GM21825 (cell line): ENCODE measurements at regions not wholly inside any gene's neighbourhood (a gene's known extent, or its start where the extent isn't known, plus 50 kb on each side); places are given as distances from the start of the nearest gene placed in this dataset.
A peak's percentile ranks its signal among the peaks of the same experiment; 100 is the strongest.
"Not testable (repeated sequence)": the region's sequence is repeated elsewhere in the genome, so short reads cannot be mapped to it uniquely, and the experiment has no call there.

Experiments
- ATAC-seq: cut with Tn5 transposase; IDR thresholded peaks from one replicate; pipeline ENCODE4 v1.9.1; 2021; ENCODE audit warnings: mild to moderate bottlenecking, moderate library complexity; ENCODE audit not compliant: unreplicated experiment

DNA sequence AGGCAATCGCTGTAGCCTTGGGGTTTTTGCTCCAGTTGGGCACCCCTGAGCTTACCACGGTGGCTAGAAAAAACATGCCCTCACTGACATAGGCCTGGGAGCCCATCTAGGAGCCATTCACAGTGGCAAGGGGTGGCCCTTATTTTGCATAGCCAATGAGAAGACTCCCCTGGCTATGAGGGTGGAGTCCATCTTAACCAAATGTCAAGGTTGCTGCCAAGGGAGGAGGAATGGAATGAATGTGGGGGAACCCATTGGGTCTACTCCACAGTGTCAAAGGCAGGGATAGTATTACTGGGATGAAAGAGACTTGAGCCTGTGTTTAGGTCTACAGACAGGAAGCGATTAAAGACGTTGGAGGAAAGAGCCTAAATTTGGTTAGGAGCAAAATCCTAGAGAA is 295.7 kb upstream of the PLGLB2 start:
- not testable (repeated sequence) for ATAC-seq

DNA sequence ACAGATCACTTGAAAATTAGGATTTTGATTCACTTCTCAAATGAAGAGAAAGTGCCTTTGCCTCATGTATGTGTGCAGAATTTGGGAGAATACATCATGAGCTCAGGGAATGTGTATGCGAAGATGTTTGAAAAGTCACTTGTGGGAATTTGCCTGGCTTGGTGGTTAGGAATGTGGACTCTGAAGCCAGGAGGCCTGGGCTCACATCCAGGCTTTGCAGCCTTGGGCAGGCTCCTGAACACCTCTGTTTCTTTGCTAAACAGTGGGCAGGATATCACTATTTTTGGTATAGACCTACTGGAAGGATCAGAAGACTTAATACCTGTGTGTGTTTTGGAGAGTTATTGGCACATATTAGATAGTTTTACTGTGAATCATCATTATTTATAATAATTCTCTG is 295.0 kb upstream of the PLGLB2 start:
- not testable (repeated sequence) for ATAC-seq

GRCh38 chr2:87453965-87454364 is 293.9 kb upstream of the PLGLB2 start:
- not testable (repeated sequence) for ATAC-seq

DNA sequence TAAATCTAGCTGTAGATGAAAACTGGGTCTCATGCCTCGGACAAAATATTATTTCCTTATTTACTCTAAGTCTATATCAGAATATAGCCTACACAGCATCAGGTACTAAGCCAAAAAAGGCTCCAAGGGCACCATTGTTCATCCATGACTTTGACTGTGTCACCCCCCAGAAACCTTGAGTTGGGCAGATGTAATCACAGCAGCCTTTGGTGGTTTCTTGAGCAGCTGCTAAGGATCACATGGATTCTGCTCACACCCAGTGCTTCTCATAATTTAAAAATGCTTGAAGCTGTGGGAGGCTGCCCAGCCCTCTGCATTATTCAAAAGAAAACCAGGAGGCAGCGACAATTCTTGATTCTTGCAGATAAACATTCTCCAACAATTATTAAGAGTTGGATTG is 293.5 kb upstream of the PLGLB2 start:
- not testable (repeated sequence) for ATAC-seq

DNA sequence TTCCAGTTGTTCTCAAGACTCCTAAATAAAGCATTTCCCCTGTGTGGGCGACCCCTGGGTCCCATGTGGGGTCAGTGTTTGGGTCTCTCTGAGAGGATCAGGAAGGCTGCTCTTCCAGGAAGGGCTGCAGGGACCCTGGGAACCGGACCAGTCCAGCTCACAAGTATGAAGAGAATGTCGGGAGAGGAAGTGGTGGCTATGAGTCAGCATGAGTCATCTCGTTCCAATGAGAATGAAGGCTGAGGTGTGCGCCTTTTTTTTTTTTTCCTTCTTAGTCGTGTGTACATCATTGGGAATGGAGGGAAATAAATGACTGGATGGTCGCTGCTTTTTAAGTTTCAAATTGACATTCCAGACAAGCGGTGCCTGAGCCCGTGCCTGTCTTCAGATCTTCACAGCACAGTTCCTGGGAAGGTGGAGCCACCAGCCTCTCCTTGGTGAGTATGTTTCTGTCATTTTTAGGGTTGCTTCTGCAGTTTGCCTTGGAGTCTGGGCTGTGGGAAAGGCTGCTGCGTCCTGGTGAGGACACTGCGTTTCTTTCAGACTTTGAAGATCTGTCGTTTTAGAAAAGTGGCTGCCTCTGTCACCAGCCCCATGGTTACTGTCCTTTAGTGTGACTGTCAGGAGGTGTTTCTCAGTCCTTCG is 292.6 kb upstream of the PLGLB2 start:
- peak; percentile 60 for ATAC-seq

- peak; percentile 46 for ATAC-seq
These were observed 292.0 kb upstream of the PLGLB2 start for GRCh38 chr2:87455854-87456249.

DNA sequence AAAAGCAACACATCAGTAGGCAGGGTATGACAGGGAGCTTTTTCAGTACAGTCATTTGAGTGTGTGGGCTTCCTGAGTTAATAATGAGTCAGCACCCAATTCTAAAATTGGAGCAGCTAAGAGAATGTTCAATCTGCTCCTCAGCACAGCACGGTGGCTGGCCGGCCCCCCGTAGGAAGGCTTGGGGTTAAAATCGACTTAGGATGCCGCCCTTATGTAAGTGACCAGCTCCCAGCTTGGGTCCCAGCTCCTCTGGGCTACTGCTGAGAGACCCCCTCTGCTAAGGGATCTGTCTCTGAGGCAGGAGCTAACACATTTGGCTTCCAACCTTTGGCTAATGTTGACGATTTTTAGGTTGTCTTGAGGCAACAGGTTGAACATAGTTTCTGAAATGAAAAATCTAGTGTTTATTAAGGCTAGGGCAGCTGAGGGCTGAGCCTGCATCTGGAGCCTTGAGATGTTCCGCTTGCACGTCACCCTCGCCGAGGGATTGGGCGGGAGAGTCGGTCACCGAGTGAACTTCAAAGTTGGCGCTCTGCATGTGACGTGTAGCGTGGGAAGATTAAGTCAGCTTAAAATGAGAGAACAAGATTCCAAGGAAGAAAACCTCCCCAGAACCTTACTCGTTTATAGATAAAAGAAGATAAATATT is 291.3 kb upstream of the PLGLB2 start:
- peak; percentile 74 for ATAC-seq

DNA sequence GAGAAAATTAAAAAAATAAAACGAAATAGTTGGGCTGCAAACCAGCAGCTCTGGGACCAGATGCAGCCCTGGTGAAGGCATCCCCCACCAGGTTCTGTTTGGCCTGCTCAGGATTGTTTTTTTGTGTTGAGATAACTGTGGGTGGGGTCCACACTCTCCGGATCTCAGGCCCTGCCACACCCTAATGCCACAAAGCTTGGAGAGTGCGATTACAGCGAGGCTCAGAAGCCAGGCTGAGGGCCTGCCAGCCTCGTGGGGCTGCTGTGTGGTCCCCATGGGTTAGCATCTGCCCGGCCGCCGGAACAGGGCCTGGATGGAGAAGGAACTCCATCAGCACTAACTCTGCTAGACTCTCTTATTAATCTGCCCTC is 290.8 kb upstream of the PLGLB2 start:
- ATAC-seq, result not testable (repeated sequence)

GRCh38 chr2:87458938-87459337 is 288.9 kb upstream of the PLGLB2 start:
- not testable (repeated sequence) for ATAC-seq

DNA sequence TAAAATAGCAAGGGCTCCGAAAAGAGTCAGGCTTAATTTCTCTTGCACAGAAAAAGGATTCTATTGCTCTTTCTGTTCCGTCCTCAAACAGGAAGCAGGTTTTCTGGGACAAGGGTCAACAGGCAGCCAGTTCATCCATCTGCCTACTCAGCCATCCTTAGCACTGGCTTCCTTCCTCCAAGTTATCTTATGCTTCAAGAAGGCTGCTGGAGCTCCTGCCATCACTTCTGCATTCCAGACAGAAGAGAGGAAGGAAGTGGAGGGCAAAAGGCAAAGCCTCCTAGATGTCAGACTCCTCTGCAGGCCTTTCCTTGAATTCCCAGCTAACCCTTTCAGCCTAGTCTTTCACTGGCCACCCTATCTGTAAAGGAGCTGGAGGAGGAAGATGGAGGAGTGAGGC is 287.8 kb upstream of the PLGLB2 start:
- not testable (repeated sequence) for ATAC-seq

- ATAC-seq, result not testable (repeated sequence)
These were observed 287.2 kb upstream of the PLGLB2 start for GRCh38 chr2:87460662-87461061.

- ATAC-seq, result not testable (repeated sequence)
These were observed 286.2 kb upstream of the PLGLB2 start for GRCh38 chr2:87461671-87462070.

GRCh38 chr2:87464219-87464618 is 283.7 kb upstream of the PLGLB2 start:
- ATAC-seq, result not testable (repeated sequence)

GRCh38 chr2:87465730-87466129 is 282.2 kb upstream of the PLGLB2 start:
- not testable (repeated sequence) for ATAC-seq

DNA sequence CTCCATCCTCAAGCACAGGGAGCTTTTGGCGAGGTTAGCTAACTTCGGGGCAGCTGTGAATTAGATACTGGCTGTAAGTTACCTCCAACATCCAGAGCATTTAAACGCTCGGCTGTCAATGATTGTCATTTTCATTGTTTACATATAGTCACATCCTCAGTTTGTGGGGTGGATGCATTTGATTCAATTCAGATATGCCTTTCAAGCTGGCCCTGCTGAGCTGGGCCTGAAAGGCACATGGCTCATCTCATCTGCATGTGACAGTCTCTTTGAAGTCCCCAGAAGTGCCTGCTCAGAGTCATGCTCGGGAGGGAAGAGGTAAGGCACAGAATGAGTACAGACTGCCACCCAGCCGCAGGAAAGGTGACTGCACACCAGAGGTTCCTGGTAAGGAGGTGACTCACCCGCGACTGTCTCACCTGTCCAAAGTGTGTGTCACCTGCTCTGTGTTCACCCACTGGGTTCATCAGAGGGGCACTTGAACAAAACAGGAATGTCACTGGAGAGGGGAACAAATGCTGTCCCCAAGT is 281.2 kb upstream of the PLGLB2 start:
- peak; percentile 51 for ATAC-seq

- ATAC-seq, result not testable (repeated sequence)
These were observed 279.4 kb upstream of the PLGLB2 start for GRCh38 chr2:87468429-87468981.

DNA sequence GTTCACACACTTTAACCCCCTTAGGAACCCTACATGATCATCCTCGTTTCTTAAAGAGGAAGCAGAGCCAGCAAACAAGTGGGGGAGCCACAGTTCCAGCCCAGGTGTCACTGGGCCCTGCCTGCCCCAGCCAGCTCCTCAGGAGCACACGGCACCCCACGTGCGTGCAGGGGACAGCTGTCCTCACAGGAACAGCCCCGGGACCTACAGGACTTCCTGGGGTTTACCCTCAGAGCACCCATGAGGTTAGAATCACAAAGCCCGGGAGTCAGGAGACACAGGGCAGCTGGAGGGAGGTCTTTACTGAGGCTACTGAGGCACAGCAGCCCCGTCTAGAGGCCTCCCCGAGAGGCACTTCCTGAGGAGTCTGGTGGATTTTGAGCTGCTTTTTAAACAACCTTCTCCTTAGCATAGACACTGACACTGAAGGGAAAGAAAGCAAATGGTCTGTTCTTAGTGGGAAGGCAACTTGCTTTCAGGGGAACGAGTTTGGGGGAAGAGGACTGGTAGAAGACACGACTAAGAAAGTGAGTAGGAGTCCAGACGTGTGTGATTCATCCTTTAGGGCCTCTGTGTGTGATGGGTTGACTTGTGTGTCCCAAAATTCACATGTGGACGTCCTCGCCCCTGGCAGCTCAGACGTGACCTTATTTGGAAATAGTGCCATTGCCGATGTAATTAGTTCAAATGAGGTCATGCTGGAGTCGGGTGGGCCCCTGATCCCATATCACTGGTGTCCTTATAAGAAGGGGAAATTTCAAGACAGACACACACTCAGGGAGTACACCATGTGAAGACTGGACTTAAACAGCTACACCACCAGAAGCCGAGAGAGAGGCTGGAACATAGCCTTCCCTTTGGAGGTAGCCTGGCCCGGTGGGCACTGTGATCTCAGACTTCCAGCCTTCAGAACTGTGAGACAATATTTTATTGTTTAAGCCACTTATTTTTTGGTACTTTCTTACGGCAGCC is 278.4 kb upstream of the PLGLB2 start:
- peak; percentile 56 for ATAC-seq

GRCh38 chr2:87470381-87471380 is 277.2 kb upstream of the PLGLB2 start:
- ATAC-seq, result not testable (repeated sequence)

GRCh38 chr2:87471478-87471877 is 276.4 kb upstream of the PLGLB2 start:
- ATAC-seq, result not testable (repeated sequence)
